Activated T-cell treated with anti-CD3 and anti-CD28 coated beads for 4 hours (primary cell): ENCODE measurements at regions not wholly inside any gene's neighbourhood (a gene's known extent, or its start where the extent isn't known, plus 50 kb on each side); places are given as distances from the start of the nearest gene placed in this dataset.

Experiments
- DNase-seq: peaks from one replicate; pipeline ENCODE4 v3.0.0-alpha.2; 2020

DNA sequence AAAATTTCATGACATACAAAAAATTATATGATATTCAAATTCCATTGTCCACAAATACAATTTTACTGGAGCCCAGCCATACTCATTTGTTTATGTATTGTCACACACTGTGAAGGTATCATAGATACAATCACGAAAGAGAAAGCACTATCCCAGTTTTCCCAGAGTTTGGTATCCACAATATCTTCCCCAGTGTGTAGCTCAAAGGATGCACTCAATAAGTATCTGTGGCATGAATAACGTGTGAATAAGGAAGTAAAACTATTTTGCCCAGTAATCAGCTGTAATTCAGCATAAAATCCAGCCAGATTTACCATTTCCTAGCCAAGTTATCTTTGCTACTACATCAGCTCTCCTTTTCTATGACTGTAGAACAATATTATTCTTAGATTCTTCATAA lies 131.3 kb upstream of the KCNMB2 start:
- DNase-seq: no peak

DNA sequence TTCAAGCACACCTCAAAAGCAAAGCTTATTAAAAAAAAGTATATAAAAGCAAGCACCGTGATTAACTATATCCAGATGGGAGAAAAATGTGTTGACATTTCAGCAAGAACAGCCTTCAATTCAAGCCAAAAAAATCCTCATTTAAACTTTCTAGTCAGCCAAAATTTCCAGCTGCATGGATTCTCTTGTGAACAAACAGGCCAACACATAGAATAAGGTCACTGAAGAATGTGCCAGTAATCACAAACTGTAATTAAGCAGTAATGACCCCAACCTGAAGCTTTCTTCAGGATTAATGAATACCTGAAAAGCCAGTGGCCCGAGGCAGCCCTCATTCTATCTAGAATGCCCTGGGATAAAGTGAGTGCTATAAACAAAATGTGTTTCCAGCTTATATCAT lies 130.7 kb upstream of the KCNMB2 start:
- no peak for DNase-seq

DNA sequence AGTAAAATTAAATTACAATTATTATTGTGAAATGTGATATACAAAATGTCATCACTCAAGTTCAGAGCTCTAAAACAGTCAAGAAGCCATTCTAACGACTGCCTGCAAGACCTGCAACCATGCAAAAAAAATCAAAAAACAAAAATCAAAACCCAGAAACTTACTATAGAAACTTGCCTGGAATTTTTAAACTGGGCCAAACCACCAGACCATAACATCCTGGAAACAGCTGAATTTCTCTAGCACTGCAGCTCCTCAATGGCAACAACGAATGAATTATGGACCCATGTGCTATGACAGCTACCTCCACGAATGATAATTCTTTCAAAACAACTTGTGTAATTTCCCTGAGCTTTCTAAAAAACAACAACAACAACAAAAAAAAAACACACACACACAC lies 130.0 kb upstream of the KCNMB2 start:
- DNase-seq: no peak

DNA sequence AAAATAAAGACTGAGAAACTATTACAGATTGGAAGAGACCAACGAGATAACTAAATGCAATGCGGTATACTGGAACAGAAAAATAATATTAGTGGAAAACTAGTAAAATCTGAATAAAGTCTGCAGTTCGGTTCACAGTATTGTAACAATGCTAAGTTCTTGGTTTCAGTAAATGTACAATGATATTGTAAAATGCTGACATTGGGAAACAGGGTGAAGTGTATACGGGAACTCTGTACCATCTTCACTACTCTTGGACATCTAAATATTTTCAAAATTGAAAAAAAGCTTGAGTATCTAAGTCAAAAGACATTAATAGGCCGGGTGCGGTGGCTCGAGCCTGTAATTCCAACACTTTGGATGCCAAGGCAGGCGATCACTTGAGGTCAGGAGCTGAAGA lies 120.9 kb upstream of the KCNMB2 start:
- DNase-seq: no peak

DNA sequence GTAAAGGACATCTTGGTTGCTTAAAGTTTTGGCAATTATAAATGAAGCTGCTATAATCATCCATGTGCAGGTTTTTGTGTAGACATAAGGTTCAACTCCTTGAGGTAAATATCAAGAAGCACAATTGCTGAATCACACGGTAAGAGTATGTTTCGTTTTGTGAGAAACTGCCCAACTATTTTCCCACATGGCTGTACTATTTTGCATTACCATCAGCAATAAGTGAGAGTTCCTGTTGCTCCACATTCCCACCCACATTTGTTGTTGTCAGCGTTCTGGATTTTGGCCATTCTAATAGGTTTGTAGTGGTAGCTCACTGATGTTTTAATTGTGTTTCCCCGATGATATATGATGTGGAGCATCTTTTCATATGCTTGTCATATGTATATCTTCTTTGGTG lies 118.5 kb upstream of the KCNMB2 start:
- DNase-seq: no peak

DNA sequence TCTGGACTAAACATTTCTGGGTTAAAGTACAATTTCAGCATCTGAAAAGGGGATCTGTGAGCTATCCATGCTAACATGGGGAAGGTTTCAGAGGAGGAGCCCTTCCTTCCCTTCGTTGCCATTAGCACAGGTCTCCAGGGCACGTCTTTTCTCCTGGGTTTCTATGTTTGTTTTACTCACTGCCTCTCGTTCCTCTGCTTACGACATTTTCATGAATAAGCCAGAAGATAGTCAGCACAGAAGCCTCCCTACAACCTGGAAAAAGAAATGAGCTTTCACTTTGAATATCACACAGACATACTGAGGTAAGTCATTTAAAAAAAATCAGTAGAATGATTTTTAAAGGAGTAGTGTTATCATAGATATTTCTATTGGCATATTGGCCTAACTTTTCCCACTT lies 117.2 kb upstream of the KCNMB2 start:
- DNase-seq: no peak

- no peak for DNase-seq
These were observed 116.2 kb upstream of the KCNMB2 start for GRCh38 chr3:178420033-178420432.

- DNase-seq: no peak
These were observed 115.2 kb upstream of the KCNMB2 start for GRCh38 chr3:178421069-178421468.

DNA sequence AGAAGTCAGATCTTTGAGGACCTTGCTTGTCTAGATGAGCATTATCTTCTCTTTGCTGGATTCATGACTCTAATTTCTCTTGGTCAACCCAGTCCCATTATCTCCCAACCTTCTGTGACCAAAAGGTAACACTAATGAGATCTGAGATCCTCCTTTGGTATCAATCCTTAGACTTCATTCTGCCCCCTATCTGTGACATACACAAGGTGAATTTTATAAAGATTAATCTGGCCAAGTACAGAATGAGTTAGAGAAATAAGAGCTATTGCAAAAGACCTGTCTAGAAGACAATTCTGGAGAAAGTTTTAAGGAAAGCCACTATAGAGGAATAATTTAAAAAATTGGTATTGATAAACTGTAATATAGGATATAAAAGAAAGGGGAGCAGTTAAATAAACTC lies 113.8 kb upstream of the KCNMB2 start:
- DNase-seq: no peak

- DNase-seq: no peak
These were observed 108.2 kb upstream of the KCNMB2 start for GRCh38 chr3:178428037-178428436.

DNA sequence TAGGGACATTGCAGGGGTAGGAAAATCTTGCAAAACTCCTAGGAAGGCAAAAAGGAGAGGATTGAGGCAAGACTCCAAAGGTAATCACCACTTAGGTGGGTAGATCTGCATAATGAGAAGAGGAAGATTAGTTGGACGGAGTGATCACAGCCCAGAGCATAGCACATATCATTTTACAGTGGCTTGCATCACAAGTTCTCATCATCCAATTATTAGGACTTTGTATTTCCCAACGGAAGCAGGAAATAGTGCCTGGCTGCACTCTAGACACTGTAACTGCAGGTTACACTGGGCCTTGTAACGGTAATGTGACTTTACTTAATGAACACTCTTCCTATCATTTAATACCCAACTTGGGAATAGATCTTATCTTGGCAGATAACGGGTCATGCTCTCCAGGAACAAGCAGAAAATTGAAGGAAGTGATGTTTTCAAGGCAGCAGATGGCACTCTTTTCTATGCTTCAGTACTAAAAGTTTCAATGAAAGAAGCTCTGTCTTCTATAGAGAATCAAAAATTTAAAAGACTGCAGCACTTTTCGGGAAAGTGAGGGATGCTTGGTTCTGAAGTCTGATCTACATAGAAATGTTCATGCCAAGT lies 101.9 kb upstream of the KCNMB2 start:
- no peak for DNase-seq

GRCh38 chr3:178435575-178435974 lies 100.7 kb upstream of the KCNMB2 start:
- no peak for DNase-seq

GRCh38 chr3:178436773-178437172 lies 99.5 kb upstream of the KCNMB2 start:
- no peak for DNase-seq

GRCh38 chr3:178437236-178437635 lies 99.0 kb upstream of the KCNMB2 start:
- DNase-seq: no peak

- DNase-seq: no peak
These were observed 96.7 kb upstream of the KCNMB2 start for GRCh38 chr3:178439504-178439903.

DNA sequence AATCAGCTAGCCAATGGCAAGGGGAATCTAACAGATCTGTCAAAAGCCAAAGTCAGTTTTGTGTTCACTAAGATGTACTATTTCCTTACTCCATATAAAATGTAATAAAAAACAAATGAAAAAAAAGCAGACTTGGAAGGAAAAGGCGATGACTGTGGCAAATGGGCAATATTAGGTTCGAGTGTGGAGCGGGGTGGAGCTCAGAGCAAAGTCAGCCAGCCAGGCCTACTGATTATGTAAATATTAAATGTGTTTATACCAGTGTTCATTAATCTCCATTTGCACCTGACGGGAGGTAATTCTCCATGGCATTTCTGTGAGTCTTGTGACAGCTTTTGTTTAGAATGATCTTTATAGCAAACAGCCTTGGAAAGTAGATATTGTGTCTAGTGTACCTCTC lies 96.2 kb upstream of the KCNMB2 start:
- DNase-seq: no peak

- no peak for DNase-seq
These were observed 92.6 kb upstream of the KCNMB2 start for GRCh38 chr3:178443634-178444033.

GRCh38 chr3:178445139-178445538 lies 91.1 kb upstream of the KCNMB2 start:
- no peak for DNase-seq

DNA sequence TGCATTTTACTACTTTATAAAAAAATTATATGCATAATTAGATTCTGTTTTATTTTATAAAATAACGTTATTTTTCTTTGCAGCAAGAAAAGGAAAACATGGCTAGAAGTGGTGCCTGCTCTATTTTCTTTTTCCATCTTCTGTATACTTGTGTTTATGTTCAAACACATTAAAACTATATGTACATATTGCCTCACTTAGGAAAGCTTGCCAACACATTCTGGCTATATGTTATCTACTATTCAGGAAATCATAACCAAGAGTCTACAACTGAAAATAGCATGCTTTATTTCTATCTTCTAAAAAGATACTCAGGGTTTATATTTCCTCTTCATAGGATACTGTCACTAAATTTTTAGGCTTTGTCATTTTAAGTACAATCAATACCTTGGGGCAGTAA lies 90.2 kb upstream of the KCNMB2 start:
- no peak for DNase-seq

DNA sequence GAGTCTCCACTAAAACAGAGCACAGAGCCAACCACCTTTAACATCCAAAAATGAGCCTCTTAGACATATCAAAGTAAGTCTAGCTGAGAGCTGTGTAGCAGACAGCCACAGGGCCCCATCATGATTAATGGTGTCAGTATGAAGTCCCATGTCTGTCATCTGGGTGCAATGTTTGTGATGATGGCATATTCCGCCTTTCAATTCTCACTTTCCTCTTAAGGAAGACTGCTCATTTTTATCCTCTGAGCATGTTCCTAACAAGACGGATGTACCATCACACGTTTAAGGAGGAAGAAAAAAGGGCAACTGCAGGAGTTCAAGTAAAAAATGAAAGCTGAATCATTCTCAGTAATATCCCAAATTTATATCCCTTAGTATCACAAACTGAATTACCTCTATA lies 85.8 kb upstream of the KCNMB2 start:
- DNase-seq: no peak

- no peak for DNase-seq
These were observed 84.4 kb upstream of the KCNMB2 start for GRCh38 chr3:178451799-178452198.

DNA sequence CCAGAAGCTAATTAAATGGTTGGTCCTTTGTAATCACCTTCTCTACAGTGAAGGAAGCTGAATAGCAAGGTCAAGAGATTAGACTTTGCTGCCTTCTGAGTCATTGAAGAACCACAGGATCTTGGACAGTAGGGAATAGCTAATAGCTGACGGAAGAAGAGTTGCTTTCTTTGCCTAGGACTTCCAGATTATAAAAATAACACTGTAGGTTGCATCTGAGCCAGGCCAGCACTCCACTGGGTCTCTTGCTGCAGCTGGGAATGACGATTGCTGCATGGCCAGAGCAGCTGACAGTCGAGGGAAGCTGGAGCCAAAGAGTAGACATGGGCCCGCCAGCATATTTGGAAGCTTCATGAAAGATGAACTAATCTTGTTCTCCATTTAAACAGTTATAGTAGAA lies 81.5 kb upstream of the KCNMB2 start:
- DNase-seq: no peak

DNA sequence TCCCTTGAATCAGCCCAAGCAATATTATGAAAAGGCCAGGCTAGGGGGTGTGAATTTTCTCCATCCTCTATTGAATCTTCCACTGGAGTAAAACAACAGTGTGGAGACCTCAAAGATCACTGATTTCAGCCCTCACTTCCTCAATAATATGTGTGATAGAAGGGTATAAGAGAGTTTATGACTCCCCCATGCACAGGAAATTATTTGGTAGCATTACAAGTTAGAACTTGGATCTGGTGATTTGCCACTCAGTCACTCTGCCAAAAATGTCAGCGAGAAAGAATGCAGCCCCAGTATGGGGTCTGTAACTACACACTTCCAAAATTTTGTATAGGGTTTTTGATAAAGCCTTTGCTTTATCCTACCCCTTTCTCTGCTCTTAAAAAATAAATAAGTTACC lies 81.0 kb upstream of the KCNMB2 start:
- DNase-seq: no peak

DNA sequence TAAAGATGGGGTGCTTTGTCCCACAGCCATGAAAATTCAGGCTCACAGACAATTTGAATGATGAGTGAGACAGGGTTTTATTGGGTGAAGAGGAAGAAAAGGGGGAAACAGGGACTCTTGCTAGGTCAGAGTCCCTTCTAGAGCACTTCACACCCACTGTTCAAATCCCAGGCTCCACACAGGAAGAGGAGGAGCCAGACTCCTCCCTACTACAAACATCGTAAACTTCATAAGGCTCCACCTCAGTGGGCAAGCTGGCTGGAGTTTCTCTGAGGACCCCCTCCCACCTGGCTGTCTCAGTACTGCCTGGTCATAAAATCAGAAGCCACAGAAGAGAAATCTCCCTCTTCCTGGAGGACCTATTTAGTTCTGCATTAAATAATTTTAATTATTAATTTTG lies 80.3 kb upstream of the KCNMB2 start:
- DNase-seq: no peak

DNA sequence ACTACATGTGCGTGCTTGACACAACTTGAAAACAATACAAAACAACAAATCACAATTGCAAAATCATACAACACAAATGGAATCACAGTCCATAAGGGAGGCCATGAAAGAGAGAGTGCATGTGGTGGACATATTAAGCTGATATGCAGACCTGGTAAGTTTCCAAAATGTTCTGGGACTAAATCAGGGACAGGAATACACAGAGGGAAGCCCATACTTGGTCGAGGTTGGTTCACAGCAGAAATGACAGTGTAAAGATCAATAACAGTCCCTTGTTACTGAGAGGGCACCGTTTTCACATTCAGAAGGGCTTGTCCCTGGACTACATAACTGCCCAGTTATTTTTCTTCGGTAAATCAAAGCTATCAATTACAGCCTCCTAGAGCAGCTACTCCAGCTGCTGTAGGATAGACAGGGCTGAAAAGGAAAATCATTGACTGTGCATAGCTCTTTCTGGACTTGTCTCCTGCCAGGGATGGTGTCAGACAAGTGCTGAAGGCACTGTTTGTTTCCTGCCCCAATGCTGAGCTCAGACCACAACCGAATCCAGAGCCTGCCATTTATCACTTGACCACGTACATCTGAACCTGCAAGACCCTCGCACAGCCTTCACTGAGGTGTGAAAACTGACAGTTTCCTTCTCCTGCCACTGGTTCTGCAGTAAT lies 79.5 kb upstream of the KCNMB2 start:
- DNase-seq: no peak
